GM18508 (cell line): ENCODE measurements at regions not wholly inside any gene's neighbourhood (a gene's known extent, or its start where the extent isn't known, plus 50 kb on each side); places are given as distances from the start of the nearest gene placed in this dataset.

Experiments
- ATAC-seq: cut with Tn5 transposase; IDR thresholded peaks from one replicate; pipeline ENCODE4 v1.9.1; 2021; ENCODE audit warnings: moderate number of reproducible peaks; ENCODE audit not compliant: insufficient read depth, unreplicated experiment

DNA sequence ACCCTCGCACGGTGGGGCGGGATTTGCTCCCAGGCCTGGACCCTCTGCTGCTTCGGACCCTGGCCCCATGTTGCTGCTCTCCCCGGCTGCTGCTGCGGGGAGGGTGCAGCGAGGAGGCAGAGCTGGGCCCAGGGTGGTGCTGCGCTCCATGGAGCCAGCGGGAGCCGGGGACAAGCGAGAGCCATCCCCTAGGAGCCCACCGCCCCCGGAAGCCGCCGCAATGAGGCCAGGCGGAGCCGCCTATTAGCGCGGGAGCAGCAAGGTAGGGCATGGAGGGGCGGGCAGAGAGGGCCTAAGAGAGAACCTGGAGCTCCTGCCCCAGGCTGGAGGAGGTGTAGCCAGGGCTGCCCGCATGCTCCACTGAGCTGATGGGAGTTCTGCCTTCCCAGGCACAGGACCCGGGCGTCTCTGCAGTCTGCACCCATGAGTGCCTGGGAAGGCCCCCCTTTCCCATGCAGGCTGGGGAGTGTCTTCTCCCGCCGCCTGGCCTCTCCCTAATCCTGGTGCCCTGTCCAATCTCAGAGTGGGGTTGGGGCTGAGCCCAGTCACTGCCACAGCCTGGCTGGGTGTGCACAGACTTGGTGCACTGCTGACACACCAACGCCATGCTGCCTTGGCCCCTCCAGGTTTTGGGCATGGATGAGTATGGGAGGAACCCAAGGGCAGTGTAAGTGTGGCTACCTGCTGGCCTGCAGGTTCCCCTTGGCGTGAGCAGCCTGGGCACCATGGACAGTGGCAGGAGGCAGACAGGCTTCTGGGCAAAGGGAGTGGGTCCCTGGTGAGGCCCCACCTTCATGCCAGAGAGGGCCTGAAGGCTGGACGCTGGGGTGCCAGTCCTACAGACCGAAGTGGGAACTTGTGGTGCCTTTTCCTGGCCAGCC, 360.6 kb upstream of the MAP3K7 start:
- no peak for ATAC-seq

DNA sequence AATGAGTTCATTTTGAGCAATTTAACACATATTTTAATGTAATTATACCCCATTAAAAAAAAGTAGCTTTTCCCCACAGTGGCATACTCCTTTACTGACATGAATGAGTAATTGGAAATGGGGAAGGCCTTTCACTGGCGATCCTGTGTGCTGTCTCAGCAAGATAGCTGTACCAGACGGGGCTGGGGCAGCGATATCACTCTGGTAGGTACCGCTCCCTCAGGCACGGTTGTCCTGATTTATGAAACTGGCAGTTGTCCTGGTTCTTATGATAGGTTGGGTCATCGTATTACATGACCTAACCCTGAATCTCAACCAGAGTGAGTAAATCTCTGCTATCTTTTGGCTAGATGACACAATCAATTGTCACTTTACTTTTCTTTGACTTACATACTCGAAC, 355.0 kb upstream of the MAP3K7 start:
- ATAC-seq: no peak

DNA sequence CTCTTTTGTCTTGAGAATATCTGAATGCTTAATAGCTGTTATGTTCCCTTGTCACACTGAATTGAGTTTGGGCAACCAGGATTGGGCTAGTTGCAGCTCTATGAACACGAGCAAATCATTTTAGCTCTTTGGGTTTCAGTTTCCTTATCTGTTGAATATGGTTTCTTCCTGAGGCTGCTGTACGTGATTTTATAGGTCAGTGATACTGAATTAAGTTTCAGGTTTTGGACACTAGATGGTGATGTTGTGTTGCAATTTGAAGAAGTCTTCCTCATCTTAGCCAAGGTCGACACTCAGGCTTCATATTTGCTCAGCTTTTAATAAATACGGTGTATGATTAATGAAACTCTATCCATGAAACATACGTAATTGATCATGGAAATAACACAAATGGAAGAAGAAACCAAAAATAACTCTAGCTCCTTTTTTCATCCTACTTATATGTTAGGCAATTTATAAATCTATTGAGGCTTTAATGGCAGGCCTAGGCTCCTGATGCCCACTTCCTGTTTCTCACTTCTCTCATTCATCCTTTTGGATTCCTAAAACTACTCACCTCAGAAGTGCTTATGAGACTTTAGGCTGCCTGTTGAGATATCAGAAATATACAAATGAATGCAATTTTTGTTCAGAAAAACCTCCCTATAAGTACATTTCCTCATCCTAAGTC, 354.1 kb upstream of the MAP3K7 start:
- ATAC-seq: peak; percentile 97

DNA sequence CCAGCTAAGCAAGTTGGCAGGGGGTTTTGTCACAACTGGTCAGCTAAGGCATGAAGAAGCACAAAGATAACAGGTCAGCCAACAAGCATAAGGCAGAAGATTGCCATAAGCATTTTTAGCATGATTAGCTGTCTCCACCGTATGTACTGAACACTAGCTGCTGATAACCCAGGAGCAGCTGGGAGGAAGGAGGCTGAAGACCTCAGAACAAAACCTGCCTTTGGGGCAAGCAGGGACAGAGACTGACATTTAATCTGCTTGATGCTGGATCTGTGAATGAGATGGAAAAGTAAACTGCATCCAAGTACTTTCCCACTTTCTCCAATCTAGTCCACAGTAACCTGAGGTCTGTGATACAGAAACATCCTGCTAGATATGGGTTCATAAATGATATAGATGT, 353.0 kb upstream of the MAP3K7 start:
- ATAC-seq: no peak

- ATAC-seq: no peak
These were observed 351.2 kb upstream of the MAP3K7 start for GRCh38 chr6:90938122-90938521.

DNA sequence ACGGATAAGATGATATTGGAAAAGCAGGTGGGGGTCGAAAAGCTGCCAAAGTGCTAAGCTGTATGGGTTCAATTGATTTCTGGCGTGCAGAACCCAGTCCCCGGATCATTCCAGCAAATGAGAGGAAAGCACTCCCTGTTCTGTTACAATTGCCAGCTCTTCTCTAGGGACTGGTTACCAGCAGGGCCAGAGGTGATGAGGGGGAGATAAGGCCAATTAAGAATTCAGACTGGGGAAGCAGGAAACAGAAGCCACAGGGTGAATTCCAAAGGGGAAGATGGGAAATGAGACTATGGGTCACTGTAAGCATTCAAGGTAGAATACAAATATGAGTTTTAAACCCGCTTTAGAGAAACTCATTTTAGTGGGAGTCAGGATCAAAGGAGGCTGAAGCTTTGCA, 349.4 kb upstream of the MAP3K7 start:
- no peak for ATAC-seq

DNA sequence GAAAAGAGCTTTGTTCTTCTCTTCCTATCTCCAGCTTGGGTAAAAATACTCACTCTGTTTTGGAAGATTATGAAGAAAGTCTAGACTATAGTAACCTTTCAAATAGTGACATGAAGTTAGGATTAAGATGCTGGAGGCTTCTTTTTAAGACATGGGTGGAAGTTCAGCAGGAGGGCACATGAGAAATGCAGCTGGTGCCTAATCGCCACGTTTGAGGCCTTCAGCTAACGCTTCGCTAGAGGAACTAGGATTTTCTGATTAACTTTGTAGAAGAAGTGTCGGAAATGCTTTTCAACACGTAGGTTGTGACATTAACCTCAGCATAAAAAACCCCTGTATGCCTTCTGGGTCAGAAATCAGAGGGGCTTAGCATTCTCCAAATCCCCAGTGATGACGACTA, 348.1 kb upstream of the MAP3K7 start:
- no peak for ATAC-seq

DNA sequence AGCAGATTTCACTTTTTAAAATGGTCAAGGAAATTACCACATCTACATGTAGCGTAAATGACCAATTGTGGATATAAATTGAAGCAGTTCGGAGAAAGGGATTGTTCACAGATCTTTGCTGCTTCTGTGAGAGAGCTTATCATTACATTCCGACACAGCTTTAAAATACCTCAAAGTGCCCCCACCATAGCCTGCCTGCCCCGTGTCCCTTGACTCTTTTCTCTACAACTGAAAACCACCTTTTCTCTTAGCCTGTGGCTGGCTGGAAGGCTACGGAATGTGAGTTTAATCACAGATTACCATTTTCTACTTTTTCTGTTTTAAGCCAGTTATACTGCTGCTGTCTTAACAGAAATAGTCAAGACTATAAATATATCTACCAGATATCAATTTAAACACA, 347.2 kb upstream of the MAP3K7 start:
- ATAC-seq: no peak

DNA sequence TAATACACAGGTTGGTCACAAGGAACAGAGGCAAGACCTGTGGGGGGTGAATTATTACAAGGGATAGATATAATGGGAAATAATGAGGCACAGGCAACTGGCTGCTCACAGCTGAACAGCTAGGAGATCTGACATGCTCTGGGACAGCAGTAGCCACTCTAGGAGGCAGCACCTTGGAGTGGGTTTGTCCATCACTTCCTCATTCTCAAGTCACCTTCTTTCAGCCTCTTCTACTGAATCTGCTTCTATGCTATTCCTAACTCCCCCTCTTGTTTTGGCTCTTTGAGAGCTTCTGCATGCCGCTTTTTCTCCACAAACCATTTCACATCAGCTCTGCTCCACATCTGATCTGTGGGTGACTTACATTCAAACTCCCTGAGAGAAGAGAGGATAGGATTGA, 345.5 kb upstream of the MAP3K7 start:
- ATAC-seq: no peak

GRCh38 chr6:90928051-90928450, 341.2 kb upstream of the MAP3K7 start:
- no peak for ATAC-seq

DNA sequence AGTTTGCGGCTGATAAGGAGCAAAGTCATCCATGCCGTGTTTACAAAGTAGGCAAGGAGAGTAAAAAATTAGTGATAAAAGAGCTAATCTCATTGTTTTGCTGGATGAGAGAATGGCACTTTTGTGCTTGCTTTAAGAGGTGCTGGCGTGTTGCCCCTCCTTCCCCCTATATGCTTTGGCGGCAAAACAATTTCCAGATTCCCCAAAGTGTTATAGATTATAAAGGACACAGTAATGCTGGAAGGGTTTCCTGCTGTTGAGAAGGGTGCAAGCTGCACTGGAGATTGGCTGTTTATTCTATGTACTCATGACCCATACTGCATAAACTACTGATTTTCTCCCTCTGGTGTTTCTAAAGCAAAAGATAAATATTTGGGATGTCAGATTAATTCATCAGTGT, 338.9 kb upstream of the MAP3K7 start:
- ATAC-seq: no peak

DNA sequence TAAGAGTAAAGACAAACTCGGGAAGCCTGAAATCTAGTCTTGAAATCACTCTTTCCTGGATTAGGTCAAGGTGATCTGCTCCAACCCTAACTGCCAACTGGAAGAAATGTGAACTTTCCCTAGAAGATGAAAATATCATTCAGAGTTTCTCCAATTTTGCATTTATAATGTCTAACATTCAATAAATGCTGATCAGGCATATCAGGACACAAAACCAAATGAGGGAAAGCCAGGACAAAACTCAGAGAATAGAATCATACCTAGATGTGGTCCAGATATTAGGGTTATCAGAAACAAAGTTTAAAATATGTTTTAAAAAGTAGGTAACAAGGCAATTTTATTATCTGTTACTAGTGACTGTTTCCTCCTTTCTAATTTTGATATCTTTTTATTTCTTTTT, 335.5 kb upstream of the MAP3K7 start:
- ATAC-seq: no peak

GRCh38 chr6:90918361-90918760, 331.5 kb upstream of the MAP3K7 start:
- no peak for ATAC-seq

- no peak for ATAC-seq
These were observed 330.5 kb upstream of the MAP3K7 start for GRCh38 chr6:90917376-90917775.

GRCh38 chr6:90916968-90917367, 330.1 kb upstream of the MAP3K7 start:
- ATAC-seq: no peak

DNA sequence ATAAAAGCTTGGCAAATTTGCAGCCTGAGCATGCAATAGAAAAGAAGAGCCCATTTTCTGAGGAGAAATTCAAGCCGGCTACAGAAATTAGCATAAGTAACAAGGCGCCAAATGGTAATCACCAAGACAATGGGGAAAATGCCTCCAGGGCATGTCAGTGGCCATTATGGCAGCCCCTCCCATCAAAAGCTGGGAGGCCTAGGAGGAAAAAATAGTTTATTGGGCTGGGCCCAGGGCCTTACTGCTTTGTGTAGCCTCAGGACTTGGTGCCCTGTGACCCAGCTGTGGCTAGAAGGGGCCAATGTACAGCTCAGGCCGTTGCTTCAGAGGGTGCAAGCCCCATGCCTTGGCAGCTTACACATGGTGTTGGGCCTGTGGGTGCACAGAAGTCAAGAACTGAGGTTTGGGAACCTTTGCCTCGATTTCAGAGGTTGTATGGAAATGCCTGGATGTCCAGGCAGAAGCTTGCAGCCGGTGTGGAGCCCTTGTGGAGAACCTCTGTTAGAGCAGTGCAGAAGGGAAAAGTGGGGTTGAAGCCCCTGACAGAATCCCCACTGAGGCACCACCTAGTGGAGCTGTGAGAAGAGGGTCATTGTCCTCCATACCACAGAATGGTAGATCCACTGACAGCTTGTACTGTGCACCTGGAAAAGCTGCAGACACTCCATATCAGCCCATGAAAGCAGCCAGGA, 328.5 kb upstream of the MAP3K7 start:
- ATAC-seq: no peak

DNA sequence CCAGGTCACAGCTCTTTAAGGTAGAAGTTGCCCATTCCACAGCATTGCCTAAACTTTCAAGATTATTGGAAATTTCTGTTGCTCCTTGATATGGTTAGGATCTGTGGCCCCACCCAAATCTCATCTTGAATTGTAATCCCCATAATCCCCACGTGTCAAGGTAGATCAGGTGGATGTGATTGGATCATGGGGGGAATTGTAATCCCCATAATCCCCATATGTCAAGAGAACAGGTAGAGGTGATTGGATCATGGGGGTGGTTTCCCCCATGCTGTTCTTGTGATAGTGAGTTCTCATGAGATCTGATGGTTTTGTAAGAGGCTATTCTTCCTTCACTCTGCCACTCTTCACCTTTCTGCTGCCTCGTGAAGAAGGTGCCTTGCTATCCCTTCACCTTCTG, 327.4 kb upstream of the MAP3K7 start:
- no peak for ATAC-seq

GRCh38 chr6:90913266-90913960, 326.5 kb upstream of the MAP3K7 start:
- ATAC-seq: no peak

GRCh38 chr6:90911642-90912041, 324.8 kb upstream of the MAP3K7 start:
- no peak for ATAC-seq

DNA sequence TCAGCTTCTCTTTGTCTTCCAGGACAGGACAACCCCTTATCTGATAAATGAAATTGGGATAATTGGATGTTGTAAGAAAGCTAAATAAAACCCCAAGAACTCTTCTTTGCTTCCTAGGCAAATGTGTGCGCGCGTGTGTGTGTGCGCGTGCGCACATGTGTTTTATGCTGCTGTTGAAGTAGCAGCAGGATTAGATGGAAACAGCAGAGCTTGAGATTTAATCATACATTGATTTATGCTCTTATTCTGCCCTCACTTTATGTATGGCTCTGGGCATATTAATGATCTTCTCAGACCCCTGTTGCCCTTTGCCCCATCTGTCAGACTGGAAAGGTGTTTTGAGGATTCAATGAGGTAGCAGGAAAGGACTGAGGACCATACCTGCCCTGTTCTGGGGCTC, 324.0 kb upstream of the MAP3K7 start:
- ATAC-seq: no peak
